CD4-positive, alpha-beta T cell treated with Interferon alpha-2 for 1 hour (primary cell): ENCODE measurements at regions not wholly inside any gene's neighbourhood (a gene's known extent, or its start where the extent isn't known, plus 50 kb on each side); places are given as distances from the start of the nearest gene placed in this dataset.

ENCODE experiments used
- DNase-seq, 2 donors: peaks; one replicate each; pipeline ENCODE4 v3.0.0-alpha.2; 2020 to 2022

DNA sequence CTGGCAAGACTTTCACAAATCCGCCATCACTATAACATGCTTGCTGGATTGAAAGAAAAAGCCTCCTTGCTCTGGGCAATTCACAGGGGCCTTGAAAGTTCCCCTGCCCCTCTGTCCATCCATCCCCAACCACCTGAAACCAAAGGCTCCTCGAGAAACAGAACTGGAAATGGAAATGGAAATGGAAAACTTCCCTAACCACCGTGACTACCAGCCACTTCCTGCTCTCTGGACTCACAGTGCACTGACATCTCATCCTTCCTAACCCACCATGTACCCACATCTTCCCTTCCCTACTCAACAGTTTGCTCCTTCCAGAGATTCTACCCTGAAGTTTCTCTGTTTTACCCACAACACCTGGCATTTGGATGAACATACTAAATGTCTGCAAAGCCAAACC is 603.6 kb upstream of the DIPK2B start:
- DNase-seq, result no peak

DNA sequence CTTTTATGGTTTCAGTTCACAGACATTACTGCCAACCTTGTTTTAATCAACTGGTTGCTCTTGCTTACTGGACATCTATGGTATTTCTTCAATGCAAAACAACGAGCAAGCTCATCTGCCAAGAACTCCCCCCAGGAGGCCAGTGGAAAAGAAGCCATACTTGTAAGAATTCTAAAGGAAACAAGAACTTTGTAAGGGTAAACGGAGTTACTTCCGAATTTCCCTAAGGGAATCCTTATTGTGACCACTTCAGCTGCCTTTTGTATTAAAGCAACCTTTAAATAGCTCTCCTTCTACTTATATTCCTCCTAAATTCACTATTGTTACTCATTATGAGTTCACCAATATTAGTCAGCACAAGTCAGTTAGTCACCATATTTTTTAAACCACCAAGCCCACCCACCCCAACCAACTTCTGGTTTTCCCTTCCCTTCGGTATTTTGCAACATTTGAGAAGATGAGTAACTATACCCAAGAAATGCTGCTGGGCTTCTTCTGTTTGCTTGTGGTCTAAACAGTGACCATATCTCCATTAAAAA is 602.8 kb upstream of the DIPK2B start:
- peak in 1 of 2 donors; percentile 34 for DNase-seq

DNA sequence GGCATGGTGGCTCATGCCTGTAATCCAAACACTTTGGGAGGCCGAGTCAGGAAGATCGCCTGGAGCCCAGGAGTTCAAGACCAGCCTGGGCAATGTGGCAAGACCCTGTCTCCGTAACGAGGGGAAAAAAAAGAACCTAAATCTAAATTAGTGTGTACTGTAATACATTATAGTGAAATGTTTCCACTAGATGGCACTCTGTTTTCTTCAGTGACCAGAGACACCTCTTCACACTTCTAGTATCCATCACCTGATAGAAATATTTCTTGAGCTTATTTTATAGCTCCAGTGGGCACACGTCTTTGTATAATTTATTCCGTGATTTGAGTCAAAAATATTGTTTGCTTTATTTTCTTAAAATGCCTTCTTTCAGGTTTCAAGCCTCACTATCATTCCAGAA is 600.9 kb upstream of the DIPK2B start:
- DNase-seq, result peak in 1 of 2 donors; percentile 64

DNA sequence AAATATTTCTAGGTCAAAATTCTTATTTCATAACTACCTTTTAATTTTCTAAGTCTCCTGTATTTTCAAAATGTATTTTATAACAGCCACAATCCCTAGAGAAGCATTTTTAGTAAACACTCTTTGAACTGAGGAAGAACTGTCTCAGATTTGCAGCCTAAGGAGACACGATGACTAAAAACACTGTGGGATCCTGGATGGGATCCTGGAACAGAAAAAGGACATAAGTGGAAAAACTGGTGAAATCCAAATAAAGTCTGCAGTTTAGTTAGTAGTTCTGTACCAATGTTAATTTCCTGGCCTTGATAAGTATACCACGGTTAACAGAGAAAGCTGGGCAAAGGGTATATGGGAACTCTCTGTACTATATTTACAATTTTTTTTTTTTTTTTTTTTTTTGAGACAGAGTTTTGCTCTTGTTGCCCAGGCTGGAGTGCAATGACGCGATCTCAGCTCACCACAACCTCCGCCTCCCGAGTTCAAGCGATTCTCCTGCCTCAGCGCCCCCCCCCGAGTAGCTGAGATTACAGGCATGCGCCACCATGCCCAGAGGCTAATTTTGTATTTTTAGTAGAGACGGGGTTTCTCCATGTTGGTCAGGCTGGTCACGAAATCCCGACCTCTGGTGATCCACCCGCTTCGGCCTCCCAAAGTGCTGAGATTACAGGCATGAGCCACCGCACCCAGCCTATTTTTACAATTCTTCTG is 600.2 kb upstream of the DIPK2B start:
- DNase-seq, result peak; percentile 62 to 71

DNA sequence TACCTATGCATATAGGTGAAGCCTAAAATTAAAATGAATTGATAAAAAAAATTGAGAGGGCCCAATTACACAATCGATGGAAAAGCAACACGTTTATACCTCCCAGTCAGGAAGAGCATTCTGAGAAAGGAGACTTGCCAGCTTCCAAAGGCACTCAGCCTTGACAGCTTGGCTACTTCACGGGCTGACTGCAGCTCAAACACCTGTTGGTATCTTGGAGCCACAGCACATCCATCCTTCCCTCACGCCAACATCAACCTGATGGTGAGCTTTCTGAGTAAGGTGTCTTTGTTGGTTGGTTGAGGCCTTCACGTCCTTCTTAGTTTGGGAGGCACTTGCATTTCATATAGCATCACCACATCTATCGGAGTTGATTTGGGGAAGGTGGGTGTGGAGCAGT is 598.9 kb upstream of the DIPK2B start:
- DNase-seq, result no peak

DNA sequence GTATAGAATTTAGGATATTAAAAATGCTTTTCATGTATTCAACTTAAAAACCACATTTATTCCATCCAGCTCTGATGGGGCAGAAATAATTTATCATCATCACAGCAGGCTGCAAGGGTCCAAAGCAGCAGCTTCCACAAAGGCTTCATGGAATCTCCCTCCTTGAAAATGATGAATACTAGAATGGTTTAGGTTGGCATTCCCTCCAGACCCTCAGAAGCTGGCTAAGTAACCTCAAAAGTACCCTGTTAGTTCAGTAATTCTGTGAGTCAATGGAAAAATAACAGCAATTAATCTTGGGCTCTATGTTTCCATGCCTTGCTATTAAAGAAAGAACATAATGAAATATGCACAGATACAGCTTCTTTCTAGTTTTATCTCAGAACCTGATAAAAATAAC is 594.9 kb upstream of the DIPK2B start:
- DNase-seq, result no peak

DNA sequence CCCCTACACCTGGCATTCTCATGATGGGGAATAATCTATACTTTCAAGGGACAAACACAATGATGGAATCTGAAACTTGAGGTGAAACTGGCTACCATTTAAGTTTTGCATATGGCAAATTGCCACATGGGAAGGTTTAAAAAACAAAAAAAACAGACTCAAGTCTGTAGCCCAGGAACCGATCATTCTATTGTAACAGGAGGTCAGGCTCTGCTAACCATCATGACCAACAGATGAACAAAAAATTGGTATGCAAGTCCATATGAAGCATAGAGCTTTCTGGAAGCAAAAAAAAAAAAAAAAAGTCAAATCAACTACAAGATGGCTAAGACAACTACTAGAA is 594.3 kb upstream of the DIPK2B start:
- no peak for DNase-seq

DNA sequence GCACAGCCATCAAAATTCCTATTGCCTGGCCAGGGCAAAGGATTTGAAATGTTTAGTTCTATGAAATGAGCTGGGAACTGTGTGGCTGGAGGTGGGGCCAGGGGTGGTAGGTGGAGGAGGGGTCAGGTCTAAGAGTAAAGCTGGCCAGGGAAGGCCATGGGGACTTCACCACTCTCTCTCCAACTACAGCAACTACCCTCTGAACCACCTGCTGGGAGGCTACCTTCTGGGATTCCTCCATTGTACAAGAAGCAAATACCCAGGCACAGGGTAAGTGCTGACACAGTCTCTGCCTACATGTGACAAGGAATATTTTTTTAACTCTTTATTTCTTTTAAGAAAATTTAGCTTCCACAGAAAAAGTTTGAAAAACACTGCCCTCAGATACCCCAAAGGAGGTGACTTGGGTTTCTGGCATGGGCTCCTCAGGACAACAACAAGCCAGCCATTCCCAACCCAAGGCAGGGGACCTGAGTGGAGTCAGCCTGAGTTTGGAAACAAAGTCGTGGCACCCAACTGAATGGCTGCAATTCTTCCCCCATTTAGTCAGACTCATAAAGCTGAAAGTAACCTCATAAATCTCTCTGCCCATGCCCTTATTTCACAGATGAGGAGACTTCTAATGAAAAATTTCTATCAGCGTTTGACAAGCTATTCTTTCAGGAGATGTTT is 593.8 kb upstream of the DIPK2B start:
- DNase-seq, result no peak

DNA sequence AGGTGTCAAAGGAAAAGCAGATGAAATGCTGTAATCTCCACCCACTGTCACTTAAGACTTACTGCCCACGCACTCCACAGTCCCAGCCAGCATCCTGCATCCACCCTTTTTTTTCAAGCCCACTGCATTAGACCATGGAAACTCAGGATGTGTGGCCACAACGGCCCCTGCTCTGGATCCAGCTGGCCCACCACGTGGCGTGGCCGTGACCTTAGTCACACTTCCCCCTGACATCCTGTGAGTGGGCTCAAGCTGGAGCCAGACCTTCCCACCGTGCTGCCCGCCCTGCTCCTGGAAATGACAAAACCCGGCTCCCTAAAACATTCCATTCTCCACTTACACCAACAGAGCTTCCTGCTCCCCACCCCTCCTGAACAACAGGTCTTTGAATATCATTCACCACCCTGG is 588.3 kb upstream of the DIPK2B start:
- no peak for DNase-seq

DNA sequence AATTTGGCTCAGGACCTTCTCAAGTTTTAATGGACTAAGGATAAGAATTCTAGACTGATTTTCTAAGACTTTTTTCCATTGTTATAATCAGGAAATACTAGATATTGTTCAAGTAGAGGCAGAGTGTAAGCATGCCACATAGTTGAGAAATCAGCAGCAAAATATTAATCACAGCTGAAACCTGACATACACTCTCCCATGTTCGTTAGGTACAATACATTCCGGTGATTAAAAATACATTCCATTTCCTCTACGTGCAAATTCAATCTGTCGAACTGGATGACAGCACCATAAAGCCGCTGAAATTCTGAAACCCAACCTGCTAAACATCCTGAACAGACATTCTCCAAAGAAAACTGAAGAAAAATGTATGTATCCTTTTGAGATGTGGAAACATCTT is 587.6 kb upstream of the DIPK2B start:
- DNase-seq, result no peak

DNA sequence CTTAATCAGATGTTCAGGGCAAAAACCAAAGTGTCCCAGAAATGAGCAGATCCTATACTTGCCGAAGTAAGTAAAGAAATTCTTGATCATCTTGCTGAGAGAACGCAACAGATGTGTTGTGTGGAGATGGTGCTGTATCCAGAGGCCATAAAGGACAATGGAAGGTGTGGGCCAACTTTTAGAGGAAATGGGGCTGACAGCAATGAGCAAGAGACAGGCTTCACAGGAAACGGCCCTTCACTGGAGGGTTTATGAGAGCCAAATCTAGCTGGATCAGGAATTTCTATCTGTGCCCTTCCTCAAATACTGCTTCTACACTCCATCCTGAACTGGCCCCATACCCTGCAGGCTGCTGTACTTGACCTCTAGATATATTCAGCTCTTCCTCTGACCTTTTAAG is 583.9 kb upstream of the DIPK2B start:
- no peak for DNase-seq

DNA sequence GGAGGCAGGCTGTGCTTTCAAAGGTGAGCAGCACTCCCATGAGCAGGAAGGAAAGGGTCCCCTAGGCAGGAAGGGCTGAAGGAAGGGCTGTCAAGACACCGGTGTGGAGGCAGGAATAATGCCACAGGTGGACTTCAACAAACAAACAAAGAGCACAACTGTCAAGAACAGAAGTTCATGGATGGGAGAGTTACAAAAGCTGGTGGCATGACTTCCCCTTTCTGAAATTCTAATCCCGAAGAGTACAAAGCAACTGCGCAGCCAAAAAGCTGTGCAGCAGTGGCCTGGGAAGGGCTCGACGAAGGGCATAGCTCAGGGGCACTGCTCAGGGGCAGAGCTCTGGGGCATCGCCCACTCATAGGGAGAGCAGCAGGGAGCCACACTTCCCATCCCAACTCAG is 582.3 kb upstream of the DIPK2B start:
- no peak for DNase-seq

DNA sequence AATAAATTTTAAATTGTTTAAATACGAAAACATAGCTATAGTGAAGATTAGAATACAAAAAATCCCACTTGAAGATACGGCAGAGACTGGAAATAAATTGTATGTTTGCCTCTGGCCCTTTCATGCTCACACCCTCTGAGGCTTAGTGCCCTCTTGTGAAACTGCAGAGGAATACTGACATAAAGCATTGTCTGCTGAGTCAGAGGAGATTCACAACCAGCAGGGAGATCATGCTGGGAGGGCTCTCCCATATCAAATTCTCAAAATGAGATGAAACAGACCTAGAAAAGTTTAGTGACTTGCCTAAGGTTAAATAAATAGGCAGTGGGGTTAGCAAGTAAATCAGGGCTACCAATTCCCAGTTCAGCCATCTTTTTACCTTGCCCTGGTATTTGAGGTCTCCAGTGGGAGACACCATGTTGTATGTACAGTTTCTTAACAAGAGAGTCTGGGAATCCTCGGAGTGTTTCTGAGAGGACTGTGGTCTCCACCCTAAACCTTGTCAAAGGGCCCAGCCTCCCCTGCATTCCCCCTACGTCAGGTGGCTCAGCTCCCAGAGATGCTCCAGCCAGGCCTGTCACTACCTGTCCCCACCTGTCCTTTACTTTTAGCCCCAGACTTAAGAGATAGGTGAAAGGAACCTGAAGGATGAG is 581.4 kb upstream of the DIPK2B start:
- DNase-seq, result peak in 1 of 2 donors; percentile 35

DNA sequence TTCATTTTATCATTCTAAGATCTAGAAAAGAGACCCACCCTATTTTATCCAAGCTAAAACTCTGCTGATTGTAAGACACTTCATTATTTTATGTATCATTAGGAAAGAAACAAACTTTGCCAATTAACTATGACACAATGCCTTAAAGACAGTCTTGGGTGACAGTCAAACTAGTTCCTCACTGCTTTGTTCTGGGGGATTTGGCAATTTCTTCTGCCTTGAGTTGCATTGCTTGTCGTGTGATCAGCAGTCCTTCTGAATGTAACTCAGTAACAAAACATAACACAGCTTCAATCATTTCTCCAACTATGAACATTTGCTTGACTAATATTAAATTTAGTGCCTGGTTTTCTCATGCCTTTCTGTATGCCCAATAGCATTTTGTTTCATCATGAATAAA is 577.9 kb upstream of the DIPK2B start:
- no peak for DNase-seq

DNA sequence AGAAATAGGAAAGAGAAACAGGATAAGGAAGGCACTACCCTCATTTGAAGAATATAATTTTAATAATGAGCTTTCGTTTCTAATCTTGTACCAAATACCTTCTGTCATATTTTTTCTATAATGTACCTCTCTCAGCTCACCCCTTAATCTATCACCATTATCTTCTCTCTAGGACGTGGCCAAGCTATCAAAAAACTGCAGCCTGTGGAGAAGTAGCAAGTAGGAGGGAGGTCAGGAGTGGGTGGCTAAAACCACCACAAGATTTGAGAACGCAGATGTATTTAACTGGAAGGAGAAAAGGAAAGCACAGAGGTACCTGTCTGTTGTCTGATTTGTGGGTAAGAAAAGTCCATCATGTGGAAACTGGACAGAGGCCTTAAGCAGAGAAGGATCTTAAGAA is 576.7 kb upstream of the DIPK2B start:
- no peak for DNase-seq

DNA sequence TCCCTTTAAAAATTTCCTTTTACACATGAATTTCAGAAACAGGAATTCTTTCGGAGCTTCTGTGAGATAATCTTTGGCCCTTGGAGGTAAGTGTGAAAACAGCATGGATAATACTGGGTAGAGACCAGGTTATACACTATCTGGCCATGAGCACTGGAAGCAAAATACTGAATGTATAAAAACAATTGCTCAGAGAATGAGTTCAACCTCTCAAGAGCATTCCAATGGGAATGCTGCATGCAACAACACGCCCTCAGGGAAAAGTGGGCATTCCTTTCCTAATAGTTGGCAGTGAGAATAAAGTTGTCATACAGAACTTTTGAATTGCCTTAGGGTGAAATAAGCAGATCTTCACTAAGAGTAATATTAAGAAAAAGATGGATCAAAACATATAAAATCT is 574.8 kb upstream of the DIPK2B start:
- no peak for DNase-seq

DNA sequence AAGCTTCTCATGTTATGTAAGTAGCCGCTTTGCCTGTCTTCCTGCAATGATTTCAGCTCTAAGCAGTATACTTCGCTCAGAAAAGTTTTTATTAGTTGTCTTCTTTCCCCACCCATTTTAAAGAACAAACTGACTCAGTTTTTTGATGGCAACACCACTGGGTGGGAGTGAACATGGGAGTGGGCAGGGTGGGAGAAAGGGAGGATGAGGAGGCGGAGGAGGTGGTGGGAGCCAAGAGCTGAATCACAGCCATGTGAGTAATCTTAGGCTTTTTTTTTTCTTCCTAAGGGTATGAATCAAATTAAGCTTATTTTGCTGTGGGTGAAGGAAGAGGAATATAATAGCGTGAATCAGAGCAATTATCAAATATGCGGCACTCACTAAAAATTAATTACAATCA is 574.3 kb upstream of the DIPK2B start:
- DNase-seq, result no peak

DNA sequence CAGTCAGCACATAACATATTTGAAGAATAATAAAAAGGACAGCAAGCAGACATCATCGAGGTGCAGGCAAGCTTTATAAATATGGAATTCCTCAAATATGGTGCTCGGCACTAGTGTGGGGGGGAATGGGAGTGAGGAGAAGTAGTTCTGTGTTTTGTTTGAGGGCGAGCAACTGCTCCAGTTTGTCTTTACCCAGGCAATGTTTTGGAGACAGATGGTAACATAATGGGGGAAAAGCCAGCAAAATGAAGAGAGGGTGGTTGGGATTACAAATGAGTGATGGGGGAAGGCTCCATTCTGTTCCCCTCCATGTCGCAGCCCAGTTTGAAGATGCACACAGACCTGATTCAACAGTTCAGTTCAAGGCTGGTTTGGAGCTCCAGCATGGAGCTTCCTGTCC is 572.9 kb upstream of the DIPK2B start:
- no peak for DNase-seq

DNA sequence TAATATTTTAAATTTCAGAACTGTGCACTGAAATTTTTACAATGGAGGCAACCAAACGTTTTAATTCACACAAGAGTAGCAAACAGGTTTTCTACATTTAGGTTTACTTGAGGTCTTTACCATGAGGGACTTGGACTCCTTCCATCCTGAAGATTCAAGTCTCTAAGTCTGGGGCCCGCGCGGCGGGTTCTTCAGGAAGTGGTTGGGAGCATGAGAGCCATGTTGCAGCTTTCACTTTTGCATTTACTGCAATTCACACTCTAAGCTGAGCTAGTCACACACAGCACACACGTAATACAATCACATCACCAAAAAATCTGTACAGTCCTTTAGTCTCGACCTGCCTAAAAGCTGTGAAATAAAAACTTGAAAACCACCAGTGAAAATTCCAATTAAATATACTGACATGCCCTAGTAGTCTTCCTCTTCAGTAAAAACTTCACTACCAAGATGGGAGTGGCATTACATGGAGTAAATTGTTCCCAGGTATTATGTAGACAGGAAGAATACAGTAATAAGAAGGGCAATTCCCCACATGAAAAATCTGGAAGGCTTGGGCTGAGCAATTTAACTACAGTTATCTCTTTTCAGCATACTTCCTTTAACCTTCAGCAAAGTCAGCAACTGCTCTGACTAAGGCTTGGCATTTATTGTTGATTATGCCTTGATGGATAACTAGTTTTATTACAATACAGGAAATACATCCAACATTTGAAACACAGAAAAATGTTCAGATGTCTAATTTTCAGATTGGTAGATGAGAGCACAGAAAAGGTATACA is 571.1 kb upstream of the DIPK2B start:
- peak; percentile 59 to 75 for DNase-seq

DNA sequence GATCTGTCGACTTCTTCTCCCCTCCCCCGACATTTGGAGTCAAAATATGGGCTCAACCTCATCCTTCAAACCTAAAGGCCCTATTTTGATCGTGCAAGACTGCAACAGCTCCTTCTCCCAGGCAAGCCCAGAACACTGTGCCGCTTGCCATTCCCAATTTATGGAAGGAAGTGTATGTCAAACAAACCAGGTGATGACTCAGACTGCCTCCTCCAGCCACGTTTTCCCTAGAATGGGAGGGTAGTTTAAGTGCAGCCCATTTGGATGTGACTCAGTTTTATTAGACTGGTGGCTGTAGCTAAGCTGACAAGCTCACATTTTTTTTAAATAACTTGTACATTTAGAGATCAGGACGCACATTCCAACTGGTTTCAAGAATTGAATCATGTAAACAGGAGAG is 570.4 kb upstream of the DIPK2B start:
- DNase-seq, result peak in 1 of 2 donors; percentile 9

DNA sequence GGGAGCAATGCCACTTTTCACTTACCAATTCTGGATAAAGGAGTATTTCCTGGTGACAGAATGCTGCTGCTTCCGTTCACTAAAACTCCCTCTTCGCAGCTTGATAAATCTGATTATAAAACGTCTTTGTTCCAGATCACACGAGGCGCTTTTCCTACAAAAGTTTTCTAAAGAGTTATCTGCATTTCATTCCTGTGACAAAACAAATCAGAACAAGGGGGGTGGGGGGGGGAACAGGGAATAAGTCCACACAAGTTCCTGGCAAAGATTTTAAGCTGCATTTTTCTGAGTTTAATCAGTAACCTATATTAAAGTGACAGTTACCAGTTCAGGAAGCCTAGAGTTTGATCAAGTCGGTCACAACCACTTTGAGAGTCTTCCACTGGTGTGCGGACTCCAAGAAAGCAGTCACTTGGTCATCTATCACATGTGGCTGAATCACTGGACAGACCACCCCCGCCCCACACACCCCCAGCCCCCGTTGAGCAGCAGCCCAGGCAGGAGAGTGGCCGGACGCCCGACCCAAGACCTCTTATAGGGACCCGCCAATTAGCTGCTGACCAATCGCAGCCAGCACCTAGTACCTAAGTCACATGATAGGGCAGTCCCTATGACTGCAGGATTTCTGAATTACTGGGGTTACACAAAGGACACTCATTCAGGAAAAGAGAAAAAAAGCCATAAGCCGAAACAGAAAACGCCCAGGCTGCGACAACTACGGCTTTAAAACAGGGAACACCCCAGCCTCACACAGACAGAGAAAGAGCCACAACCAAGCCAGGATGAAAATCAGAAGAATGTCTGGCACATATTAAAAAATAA is 569.3 kb upstream of the DIPK2B start:
- DNase-seq, result peak; percentile 75 to 80

DNA sequence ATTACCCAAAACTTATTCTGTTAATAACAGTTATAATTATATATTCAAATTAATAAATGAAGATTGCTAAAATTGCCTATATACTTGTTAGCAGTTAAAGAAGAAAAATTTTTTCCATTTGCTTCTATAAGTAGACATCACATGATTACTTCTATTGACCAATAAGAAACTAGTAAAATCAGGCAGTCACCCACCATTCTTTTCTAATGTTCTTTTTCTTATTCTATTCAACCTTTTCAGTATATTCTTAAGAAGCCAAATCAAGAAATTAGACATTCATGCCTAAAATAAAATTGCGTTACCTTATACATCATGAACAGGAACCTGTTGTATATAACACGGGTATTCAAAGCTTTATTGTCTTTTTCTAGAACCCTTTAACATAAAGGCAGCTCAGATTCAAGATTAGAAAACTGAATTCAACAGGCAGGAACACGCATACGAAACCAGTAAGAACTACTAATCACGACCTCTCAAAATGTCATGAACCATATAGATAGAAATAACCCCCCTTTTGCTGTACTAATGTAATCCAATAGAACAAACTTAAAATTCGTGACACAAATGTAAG is 568.1 kb upstream of the DIPK2B start:
- DNase-seq, result peak in 1 of 2 donors; percentile 34
